GM21515 (cell line): ENCODE measurements at regions not wholly inside any gene's neighbourhood (a gene's known extent, or its start where the extent isn't known, plus 50 kb on each side); places are given as distances from the start of the nearest gene placed in this dataset.
"Not testable (repeated sequence)": the region's sequence is repeated elsewhere in the genome, so short reads cannot be mapped to it uniquely, and the experiment has no call there.

ENCODE experiments used
- ATAC-seq: cut with Tn5 transposase; IDR thresholded peaks from one replicate; pipeline ENCODE4 v1.9.1; 2021; ENCODE audit not compliant: unreplicated experiment

DNA sequence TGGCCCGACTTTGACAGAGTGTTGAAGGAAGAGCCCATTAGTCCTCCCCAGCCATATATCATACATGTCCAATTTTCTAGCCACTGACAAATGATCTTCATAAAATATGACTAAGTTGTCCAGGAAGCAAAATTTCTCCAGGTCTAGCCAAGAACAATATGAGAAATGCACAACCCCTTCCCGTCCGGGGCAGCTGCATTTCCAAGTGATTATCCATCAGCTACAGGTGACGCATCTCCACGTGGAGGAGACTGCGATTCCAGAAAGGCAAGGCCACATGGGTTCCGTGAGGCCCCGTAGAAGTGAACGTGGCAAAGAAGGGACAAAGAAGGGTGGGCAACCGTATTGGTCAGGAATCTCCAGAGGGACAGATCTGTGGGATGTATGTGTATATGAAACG, 118.6 kb downstream of the ATP6V0E2 start:
- ATAC-seq = not testable (repeated sequence)

DNA sequence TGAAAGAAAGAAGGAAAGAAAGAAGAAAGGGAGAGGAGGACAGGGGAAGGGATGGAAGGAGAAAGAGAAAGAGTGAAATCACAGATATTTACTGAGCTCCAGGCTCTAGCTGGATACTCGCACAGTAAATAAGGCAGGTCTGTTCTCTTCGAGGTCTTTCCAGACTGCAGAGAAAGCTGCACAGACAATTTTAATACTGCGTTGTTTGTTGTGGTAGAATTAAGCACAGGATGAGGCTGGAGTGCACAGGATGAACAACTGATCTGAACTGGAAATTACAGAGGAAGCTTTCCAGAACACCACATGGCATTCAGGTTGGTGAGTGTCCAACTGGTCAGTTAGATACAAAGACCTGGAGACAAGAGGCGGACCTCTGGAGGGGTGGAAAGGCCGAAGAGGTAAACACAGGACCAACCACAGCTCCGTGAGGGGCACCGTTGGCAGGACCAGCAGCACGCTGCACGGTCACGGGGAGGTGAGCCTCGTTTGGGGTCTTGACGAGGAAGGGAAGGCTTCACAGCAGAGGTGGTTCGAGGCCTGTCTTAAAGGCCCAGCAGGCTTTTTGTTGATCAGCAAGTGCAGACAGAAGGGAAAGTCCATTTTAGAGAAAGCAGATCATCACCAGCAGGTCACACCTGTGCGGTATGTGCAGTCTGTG, 121.7 kb downstream of the ATP6V0E2 start:
- not testable (repeated sequence) for ATAC-seq

- not testable (repeated sequence) for ATAC-seq
These were observed 127.2 kb downstream of the ATP6V0E2 start for GRCh38 chr7:150000780-150001599.

DNA sequence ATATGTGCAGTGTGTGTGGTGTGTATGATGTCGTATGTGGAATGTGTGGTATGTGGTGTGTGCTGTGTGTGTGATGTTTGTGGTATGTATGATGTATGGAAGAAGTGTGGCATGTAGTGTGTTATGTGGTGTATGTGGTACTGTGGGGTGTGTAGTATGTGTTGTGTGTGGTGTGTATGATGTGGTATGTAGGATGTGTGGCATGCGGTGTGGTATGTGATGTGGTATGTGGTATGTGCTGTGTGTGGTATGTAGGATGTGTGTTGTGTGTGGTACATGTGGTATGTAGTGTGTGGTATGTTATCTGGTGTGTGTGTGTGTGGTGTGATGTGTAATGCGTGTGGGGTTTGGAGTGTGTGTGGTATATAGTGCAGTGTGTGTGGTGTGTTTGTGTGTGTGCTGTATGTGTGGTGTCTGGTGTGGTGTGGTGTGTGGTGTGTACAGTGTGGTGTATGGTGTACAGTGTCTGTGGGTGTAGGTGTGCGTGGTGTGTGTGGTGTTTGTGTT, 129.6 kb downstream of the ATP6V0E2 start:
- ATAC-seq = no peak

- ATAC-seq = not testable (repeated sequence)
These were observed 130.2 kb downstream of the ATP6V0E2 start for GRCh38 chr7:150003973-150004372.

- not testable (repeated sequence) for ATAC-seq
These were observed 131.1 kb downstream of the ATP6V0E2 start for GRCh38 chr7:150004843-150005242.

DNA sequence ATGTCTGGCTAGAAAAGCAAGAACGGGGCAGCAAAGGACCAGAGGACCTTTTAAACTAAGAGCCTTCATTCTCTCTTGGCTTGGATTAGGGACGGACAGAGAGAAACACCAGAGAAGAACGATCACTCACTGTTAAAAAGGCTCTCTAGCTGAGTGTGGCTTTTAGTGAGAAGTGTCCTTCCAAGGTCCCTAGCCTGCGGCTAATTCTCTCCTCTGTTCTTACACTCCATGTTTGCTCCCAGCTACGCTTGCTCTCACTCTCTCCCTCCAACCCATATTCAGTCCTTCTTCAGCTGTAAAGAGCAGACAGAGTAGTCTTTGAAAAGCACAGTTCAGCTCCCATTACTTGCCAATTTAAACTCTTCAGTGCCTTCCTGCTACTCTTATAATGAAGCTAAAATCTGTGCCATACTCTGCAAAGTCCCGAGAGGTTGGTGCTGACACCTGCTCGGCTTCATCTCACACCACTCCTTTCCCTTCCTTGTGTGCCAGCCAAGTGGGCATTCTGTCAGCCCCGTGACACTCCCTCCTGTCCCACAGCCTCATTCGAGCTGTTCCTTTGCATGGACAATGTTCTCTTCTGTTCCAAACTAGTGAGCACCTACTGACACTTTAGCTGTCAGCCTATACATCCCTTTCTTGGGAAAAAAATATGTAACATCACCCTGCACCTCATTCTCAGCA, 136.0 kb downstream of the ATP6V0E2 start:
- not testable (repeated sequence) for ATAC-seq

- ATAC-seq = not testable (repeated sequence)
These were observed 143.0 kb downstream of the ATP6V0E2 start for GRCh38 chr7:150016651-150017189.

DNA sequence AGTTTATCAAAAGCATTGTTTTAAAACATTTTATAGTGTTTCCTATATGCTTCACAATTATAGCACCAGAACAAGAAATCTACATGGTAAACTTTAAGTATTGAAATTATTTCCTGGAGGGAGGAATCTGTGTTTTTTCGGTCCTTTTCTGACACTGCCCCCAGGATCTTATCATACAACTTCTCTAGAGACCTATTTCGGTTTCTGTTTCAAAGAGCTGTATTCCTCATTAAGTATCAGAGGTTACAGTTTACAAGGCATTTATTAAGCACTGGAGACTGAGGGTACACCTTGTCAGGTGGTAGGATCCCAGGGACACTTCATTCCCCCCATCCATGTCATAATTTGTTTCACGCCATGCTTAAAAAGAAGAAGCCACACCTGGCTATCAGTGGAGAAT, 146.4 kb downstream of the ATP6V0E2 start:
- ATAC-seq = not testable (repeated sequence)

DNA sequence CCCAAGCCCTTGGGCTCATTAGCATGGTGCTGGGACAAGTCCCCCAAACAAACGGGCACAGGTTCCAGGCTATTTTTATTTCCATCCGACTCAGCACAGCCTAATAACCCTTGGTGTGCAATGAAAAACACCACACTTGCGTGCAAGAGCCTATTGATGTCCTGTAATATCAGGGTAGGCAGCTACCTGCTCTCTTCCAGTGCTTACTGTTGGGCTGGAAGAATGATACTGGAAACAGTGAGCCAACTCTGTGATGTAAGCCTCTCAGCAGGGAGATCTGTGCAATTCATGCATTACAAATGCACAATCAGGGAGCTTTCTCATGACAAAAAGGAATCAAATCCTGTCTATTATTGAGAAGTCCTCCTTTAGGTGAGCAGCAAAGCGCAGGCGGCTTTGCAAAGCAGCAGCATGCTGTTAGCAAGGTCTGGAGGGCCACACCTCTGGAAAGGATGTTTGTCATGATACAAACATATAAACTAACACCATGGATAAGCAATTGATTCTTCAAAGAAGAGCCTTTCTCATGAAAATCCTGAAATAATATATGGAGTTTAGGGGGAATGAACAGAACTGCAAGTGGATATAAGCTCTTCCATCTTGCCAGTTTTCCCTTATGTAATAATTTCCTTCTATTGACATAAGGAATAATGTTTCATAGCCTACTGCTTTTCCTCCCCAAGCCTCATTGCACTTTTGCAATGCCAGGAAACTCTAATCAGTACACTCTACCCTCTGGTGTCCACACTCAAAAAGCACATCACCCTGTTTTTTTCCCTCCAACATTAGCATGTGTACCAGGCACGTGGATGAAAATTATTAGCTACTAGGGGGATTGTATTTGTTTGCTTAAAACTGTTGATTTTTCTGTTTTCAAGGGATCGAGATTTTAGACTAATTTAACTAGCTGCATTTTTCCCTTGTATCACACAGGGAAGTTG, 151.1 kb downstream of the ATP6V0E2 start:
- ATAC-seq = not testable (repeated sequence)

GRCh38 chr7:150025802-150026201, 152.0 kb downstream of the ATP6V0E2 start:
- ATAC-seq = not testable (repeated sequence)

- ATAC-seq = not testable (repeated sequence)
These were observed 154.7 kb downstream of the ATP6V0E2 start for GRCh38 chr7:150028344-150029012.

DNA sequence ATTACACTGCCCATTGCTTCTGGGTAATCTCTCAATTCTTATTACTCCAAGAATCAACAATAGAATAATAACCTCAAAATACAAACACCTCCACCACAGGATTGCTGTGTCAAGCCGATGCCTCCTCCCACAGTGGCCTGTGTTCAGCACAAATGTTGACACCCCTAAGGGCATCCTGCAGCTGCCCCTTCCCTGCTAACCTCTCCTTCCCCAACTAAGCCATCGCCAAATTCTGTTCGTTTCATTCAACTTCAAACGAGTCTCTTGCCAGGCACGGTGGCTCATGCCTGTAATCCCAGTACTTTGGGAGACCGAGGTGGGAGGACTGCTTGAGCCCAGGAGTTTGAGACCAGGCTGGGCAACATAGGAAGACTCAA, 155.2 kb downstream of the ATP6V0E2 start:
- not testable (repeated sequence) for ATAC-seq

- ATAC-seq = not testable (repeated sequence)
These were observed 158.0 kb downstream of the ATP6V0E2 start for GRCh38 chr7:150031733-150032132.

DNA sequence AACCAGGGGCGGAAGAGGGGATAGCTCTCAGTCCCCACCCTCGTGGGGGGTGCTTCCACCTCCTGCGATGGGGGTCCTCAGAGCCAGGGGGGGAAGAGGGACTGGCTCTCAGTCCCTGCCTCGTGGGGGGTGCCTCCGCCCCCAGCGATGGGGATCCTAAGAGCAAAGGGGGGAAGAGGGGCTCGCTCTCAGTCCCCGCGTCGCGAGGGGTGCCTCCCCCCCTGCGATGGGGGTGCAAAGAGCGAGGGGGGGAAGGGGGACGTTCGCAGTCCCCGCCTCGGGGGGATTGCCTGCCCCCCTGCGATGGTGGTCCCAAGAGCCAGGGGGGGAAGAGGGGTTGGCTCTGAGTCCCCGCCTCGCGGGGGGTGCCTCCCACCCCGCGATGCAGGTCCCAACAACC, 159.9 kb downstream of the ATP6V0E2 start:
- not testable (repeated sequence) for ATAC-seq

- ATAC-seq = not testable (repeated sequence)
These were observed 162.0 kb downstream of the ATP6V0E2 start for GRCh38 chr7:150035769-150036168.

DNA sequence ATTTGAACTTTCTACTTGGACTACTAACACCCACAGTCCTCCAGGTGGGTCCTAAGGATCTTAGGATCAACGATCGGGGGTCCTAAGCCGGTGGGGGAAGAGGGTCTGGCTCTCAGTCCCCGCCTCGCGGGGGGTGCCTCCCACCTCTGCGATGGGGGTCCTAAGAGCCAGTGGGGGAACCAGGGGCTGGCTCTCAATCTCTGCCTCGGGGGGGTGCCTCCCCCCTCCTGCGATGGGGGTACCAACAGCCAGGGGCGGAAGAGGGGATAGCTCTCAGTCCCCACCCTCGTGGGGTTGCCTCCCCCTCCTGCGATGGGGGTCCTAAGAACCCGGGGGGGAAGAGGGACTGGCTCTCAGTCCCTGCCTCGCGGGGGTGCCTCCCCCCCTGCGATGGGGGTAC, 165.3 kb downstream of the ATP6V0E2 start:
- ATAC-seq = not testable (repeated sequence)

DNA sequence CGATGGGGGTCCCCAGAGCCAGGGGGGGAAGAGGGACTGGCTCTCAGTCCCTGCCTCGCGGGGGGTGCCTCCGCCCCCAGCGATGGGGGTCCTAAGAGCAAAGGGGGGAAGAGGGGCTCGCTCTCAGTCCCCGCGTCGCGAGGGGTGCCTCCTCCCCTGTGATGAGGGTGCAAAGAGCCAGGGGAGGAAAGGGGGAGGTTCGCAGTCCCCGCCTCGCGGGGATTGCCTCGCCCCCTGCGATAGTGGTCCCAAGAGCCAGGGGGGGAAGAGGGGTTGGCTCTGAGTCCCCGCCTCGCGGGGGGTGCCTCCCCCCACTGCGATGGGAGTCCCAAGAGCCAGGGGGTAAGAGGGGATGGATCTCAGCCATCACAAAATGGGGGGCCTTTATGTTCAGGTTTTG, 168.5 kb downstream of the ATP6V0E2 start:
- not testable (repeated sequence) for ATAC-seq

GRCh38 chr7:150044771-150045170, 171.0 kb downstream of the ATP6V0E2 start:
- ATAC-seq = not testable (repeated sequence)
